ENCODE measurements at regions not wholly inside any gene's neighbourhood (a gene's known extent, or its start where the extent isn't known, plus 50 kb on each side); places are given as distances from the start of the nearest gene placed in this dataset.

GRCh38 chr11:122337241-122337640, 221.2 kb upstream of the BLID start:
- TF ChIP-seq POLR2A (IDR thresholded peaks at IDR 0.05) (no peak), CTCF (IDR thresholded peaks at IDR 0.05) (no peak)

Measured in adrenal gland (tissue), 5 donors.